ENCODE measurements at regions not wholly inside any gene's neighbourhood (a gene's known extent, or its start where the extent isn't known, plus 50 kb on each side); places are given as distances from the start of the nearest gene placed in this dataset.

- no peak for TF ChIP-seq ATF2 (tag by site-specific recombination; IDR thresholded peaks at IDR 0.05; ENCODE audit: low read depth)
- no peak for TF ChIP-seq CTCF (tag by site-specific recombination; IDR thresholded peaks at IDR 0.05)
- no peak for TF ChIP-seq REPIN1 (tag by site-specific recombination; IDR thresholded peaks at IDR 0.05; ENCODE audit: low read depth)
- no peak for TF ChIP-seq ZNF473 (tag by site-specific recombination; IDR thresholded peaks at IDR 0.05)
- no peak for TF ChIP-seq HOXC10 (CRISPR knock-in tag; IDR thresholded peaks at IDR 0.05)
- TF ChIP-seq REST (tag by site-specific recombination; IDR thresholded peaks at IDR 0.05): no peak
- no peak for TF ChIP-seq ZNF843 (tag by site-specific recombination; IDR thresholded peaks at IDR 0.05)
- TF ChIP-seq ZBTB26 (tag by site-specific recombination; optimal IDR thresholded peaks at IDR 0.05): no peak
- no peak for TF ChIP-seq ZNF24 (tag by site-specific recombination; IDR thresholded peaks at IDR 0.05)
- no peak for TF ChIP-seq ZBTB8A (tag by site-specific recombination; IDR thresholded peaks at IDR 0.05)
- TF ChIP-seq ZNF394 (tag by site-specific recombination; IDR thresholded peaks at IDR 0.05; ENCODE audit: borderline replicate concordance): no peak
- no peak for TF ChIP-seq ZNF274 (IDR thresholded peaks at IDR 0.05; ENCODE audit: low read length)
- no peak for TF ChIP-seq ZNF274 (tag by site-specific recombination; IDR thresholded peaks at IDR 0.05; ENCODE audit: borderline replicate concordance)
- no peak for TF ChIP-seq ZNF423 (tag by site-specific recombination; IDR thresholded peaks at IDR 0.05)
Observed at GRCh38 chr5:144004751-144005150, 165.7 kb downstream of the YIPF5 start.
